Mesendoderm (in vitro differentiated cells): ENCODE measurements at regions not wholly inside any gene's neighbourhood (a gene's known extent, or its start where the extent isn't known, plus 50 kb on each side); places are given as distances from the start of the nearest gene placed in this dataset.

Source experiments
- DNase-seq: peaks from one replicate; pipeline ENCODE4 v3.0.0; 2013
- H2AK5ac ChIP-seq: 2 replicates; pipeline ENCODE4 v1.6.1; 2013; ENCODE audit warnings: low read length, inconsistent platforms
- H2BK120ac ChIP-seq: 2 replicates; pipeline ENCODE4 v1.6.1; 2013; ENCODE audit warnings: low read depth, mild to moderate bottlenecking, low read length, moderate library complexity, mixed read lengths
- H2BK15ac ChIP-seq: replicated peaks from 2 replicates; pipeline ENCODE4 v1.6.1; 2013; ENCODE audit warnings: low read depth, mild to moderate bottlenecking, moderate library complexity
- H2BK5ac ChIP-seq: 2 replicates; pipeline ENCODE4 v1.6.1; 2013; ENCODE audit warnings: low read length, inconsistent platforms
- H3K18ac ChIP-seq: 2 replicates; pipeline ENCODE4 v1.6.1; 2013; ENCODE audit warnings: mild to moderate bottlenecking, low read length, mixed read lengths
- H3K23ac ChIP-seq: one replicate; pipeline ENCODE4 v1.6.1; 2013; ENCODE audit warnings: low read length
- H3K27ac ChIP-seq: 2 replicates; pipeline ENCODE4 v1.5.1; 2013; ENCODE audit warnings: low read depth, mild to moderate bottlenecking, inconsistent platforms, low read length, moderate library complexity
- H3K27me3 ChIP-seq: 2 replicates; pipeline ENCODE4 v1.6.1; 2013; ENCODE audit warnings: low read length, control low read depth, mild to moderate bottlenecking, inconsistent platforms; ENCODE audit not compliant: insufficient read depth, poor library complexity
- H3K36me3 ChIP-seq: 2 replicates; pipeline ENCODE4 v1.6.1; 2013; ENCODE audit warnings: low read length, inconsistent platforms; ENCODE audit not compliant: control insufficient read depth, insufficient read depth
- H3K4ac ChIP-seq: one replicate; pipeline ENCODE4 v1.6.1; 2013; ENCODE audit warnings: low read depth, mild to moderate bottlenecking, low read length, moderate library complexity
- H3K4me1 ChIP-seq: 2 replicates; pipeline ENCODE4 v1.6.1; 2013; ENCODE audit warnings: low read depth, low read length, inconsistent platforms; ENCODE audit not compliant: control insufficient read depth
- H3K4me2 ChIP-seq: 2 replicates; pipeline ENCODE4 v1.6.1; 2013; ENCODE audit warnings: low read length
- H3K4me3 ChIP-seq: 2 replicates; pipeline ENCODE4 v1.5.1; 2013; ENCODE audit warnings: mild to moderate bottlenecking, low read length
- H3K56ac ChIP-seq: one replicate; pipeline ENCODE4 v1.6.1; 2013; ENCODE audit warnings: low read length
- H3K79me1 ChIP-seq: 2 replicates; pipeline ENCODE4 v1.6.1; 2013; ENCODE audit warnings: low read length, inconsistent platforms
- H3K79me2 ChIP-seq: 2 replicates; pipeline ENCODE4 v1.6.1; 2013; ENCODE audit warnings: mild to moderate bottlenecking, low read length; ENCODE audit not compliant: control insufficient read depth, insufficient read depth
- H3K9ac ChIP-seq: 2 replicates; pipeline ENCODE4 v1.6.1; 2013; ENCODE audit warnings: low read length, inconsistent platforms
- H4K5ac ChIP-seq: one replicate; pipeline ENCODE4 v1.6.1; 2013; ENCODE audit warnings: low read length
- H4K8ac ChIP-seq: one replicate; pipeline ENCODE4 v1.6.1; 2013; ENCODE audit warnings: low read depth, mild to moderate bottlenecking, control low read depth, low read length, moderate library complexity
- WGBS: extraction: QIAGEN DNeasy Blood & Tissue Kit; methylation state at CpG from one replicate; pipeline ENCODE4 v1.1.7; 2013; ENCODE audit warnings: low lambda C conversion rate, missing lambda C conversion rate; ENCODE audit not compliant: insufficient coverage; ENCODE audit errors: extremely low coverage; 5-methylcytosine and 5-hydroxymethylcytosine counted together

DNA sequence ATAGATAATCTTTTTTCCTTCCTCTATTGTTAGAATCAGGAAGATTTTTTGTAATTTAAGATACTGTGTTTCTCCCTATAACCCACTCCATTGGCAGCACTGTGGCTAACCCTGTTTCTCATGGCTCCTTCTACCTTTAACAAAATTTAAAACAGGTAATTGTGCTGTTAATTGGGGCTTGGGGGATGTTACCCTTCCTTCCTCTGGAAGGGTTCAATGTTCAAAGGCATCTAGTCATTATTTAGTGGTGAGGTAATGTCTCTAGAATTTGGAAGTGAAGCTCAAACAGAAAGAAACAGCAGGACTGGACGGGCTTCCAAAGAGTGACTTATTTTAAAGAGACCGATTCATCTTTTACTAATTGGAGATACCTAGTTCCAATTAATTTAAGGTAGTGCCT lies 166.4 kb downstream of the TRIML1 start:
- WGBS: no CpG with 5 or more reads among the region's 2 CpGs
- Histone ChIP-seq H3K4me3 (no peak overlapping the region), H4K8ac (no peak overlapping the region), H3K27me3 (no peaks in the 10 kb centered on the region), H3K79me2 (no peaks in the 10 kb centered on the region), H2BK120ac (no peak overlapping the region), H2BK15ac (no peak overlapping the region), H3K4ac (no peak overlapping the region), H3K4me2 (no peak overlapping the region), H3K23ac (no peak overlapping the region), H3K79me1 (no peaks in the 10 kb centered on the region), H3K56ac (no peak overlapping the region), H4K5ac (no peak overlapping the region), H2AK5ac (no peak overlapping the region), H3K36me3 (no peaks in the 10 kb centered on the region), H3K9ac (no peak overlapping the region), H2BK5ac (no peak overlapping the region), H3K18ac (no peak overlapping the region), H3K4me1 (no peaks in the 10 kb centered on the region), H3K27ac (no peak overlapping the region)
- DNase-seq: peak; percentile 41

DNA sequence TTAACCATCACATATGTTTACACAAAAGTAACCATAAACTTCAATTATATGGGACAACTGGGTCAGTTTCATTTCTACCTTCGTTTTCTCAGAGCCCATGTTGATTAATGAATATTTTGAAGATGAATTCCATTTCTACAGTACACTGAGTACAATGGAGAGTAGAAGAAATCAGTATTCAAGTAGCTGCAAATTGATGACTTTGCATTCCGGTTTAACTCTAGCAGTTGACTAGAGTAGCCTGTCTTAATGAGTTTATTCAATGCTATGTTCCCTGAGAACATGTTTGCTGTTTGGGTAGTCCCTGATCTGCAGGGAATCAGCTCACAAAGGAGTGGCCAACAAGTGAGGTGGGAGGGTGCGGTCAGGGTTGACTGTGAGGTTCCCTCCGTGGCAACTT lies 168.3 kb downstream of the TRIML1 start:
- Histone ChIP-seq H2BK15ac (no peak overlapping the region), H3K56ac (no peak overlapping the region), H3K4me2 (no peak overlapping the region), H3K23ac (no peak overlapping the region), H3K4ac (no peak overlapping the region), H4K5ac (no peak overlapping the region), H3K4me1 (no peaks in the 10 kb centered on the region), H3K79me2 (no peaks in the 10 kb centered on the region), H2AK5ac (no peak overlapping the region), H2BK5ac (no peak overlapping the region), H3K27ac (no peak overlapping the region), H3K27me3 (no peaks in the 10 kb centered on the region), H3K4me3 (no peak overlapping the region), H4K8ac (no peak overlapping the region), H3K18ac (no peak overlapping the region), H3K9ac (no peak overlapping the region), H2BK120ac (no peak overlapping the region), H3K79me1 (no peaks in the 10 kb centered on the region), H3K36me3 (no peaks in the 10 kb centered on the region)
- no peak for DNase-seq
- WGBS: no CpG with 5 or more reads among the region's 4 CpGs

DNA sequence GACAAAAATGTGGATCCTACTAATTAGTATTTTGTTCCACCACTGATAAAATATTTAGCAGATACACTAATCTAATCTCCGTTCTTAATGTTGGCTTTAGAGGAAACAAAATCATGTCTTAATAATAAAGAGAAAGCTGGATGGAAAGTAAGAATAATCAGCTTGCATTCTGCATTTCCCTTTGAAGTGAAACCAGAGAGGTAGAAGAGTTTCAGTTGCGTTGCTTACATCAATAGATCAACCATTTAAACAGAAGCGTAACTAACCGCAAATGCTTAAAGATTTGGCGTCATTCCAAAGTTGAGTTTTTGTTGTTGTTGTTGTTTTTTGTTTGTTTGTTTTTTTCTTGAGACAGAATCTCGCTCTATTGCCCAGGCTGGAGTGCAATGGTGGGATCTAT lies 168.9 kb downstream of the TRIML1 start:
- no peak overlapping the region for H3K9ac ChIP-seq
- DNase-seq: no peak
- no peak overlapping the region for H4K5ac ChIP-seq
- H3K4me1 ChIP-seq: no peaks in the 10 kb centered on the region
- H4K8ac ChIP-seq: no peak overlapping the region
- no peak overlapping the region for H2BK15ac ChIP-seq
- no peak overlapping the region for H3K56ac ChIP-seq
- no peak overlapping the region for H3K4ac ChIP-seq
- no peak overlapping the region for H2BK120ac ChIP-seq
- no peak overlapping the region for H2BK5ac ChIP-seq
- H3K27ac ChIP-seq: no peak overlapping the region
- H3K79me1 ChIP-seq: no peaks in the 10 kb centered on the region
- no peaks in the 10 kb centered on the region for H3K36me3 ChIP-seq
- no peak overlapping the region for H3K4me2 ChIP-seq
- no peak overlapping the region for H2AK5ac ChIP-seq
- no peaks in the 10 kb centered on the region for H3K79me2 ChIP-seq
- H3K18ac ChIP-seq: no peak overlapping the region
- no CpG with 5 or more reads among the region's 6 CpGs for WGBS
- no peaks in the 10 kb centered on the region for H3K27me3 ChIP-seq
- H3K23ac ChIP-seq: no peak overlapping the region
- H3K4me3 ChIP-seq: no peak overlapping the region

DNA sequence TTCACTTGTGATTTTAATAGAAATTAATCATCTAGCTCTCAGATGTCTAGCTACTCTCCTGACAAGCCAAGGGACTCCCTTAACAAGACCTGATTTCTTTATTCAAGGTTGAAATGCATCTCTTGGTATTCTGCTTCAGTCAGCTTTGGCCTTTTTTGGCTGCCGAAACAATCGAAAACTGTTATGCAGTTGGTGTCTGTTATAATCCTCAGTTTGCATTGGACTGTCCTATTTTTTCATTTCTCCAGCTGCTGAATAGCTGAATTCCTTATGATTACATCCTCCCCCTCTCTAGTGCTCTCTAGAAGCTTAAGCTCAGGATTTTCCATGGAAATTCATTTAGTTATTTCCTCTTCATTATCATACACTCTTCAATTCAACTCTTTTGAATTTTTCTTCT lies 177.2 kb downstream of the TRIML1 start:
- H4K5ac ChIP-seq: no peak overlapping the region
- no peaks in the 10 kb centered on the region for H3K36me3 ChIP-seq
- no peak overlapping the region for H3K4me2 ChIP-seq
- H3K56ac ChIP-seq: no peak overlapping the region
- no peak overlapping the region for H2AK5ac ChIP-seq
- no peak overlapping the region for H3K27ac ChIP-seq
- H2BK5ac ChIP-seq: no peak overlapping the region
- H3K4me1 ChIP-seq: no peaks in the 10 kb centered on the region
- H3K4ac ChIP-seq: no peak overlapping the region
- H4K8ac ChIP-seq: no peak overlapping the region
- no peak overlapping the region for H3K23ac ChIP-seq
- no peak overlapping the region for H2BK120ac ChIP-seq
- no peak overlapping the region for H3K18ac ChIP-seq
- no peak overlapping the region for H3K4me3 ChIP-seq
- H3K79me2 ChIP-seq: no peaks in the 10 kb centered on the region
- no peak overlapping the region for H2BK15ac ChIP-seq
- no peaks in the 10 kb centered on the region for H3K27me3 ChIP-seq
- H3K9ac ChIP-seq: no peak overlapping the region
- WGBS: no CpG with 5 or more reads among the region's 2 CpGs
- no peak for DNase-seq
- no peaks in the 10 kb centered on the region for H3K79me1 ChIP-seq

DNA sequence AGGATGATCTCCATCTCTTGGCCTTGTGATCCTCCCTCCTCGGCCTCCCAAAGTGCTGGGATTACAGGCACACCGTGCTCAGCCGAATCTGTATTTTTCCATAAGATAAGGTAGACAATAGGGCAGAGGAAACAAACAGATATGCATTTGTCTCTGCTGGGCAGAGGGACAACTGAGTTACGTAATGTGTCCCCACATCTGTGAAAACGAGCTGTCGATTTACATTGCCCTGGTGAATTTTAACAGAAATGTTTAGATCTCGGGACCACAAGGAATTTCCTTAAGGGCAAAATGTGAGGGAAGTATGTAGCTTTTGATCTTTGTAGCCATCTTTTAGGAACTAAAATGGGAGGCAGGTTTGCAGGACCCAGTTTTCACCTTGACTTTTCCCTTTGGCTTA lies 189.7 kb downstream of the TRIML1 start:
- H3K18ac ChIP-seq: peak overlapping the region; percentile 25
- no peak overlapping the region for H3K23ac ChIP-seq
- no peak overlapping the region for H3K4me2 ChIP-seq
- H3K4me1 ChIP-seq: no peaks in the 10 kb centered on the region
- no peak overlapping the region for H4K8ac ChIP-seq
- peak; percentile 30 for DNase-seq
- no peak overlapping the region for H3K4me3 ChIP-seq
- H3K56ac ChIP-seq: no peak overlapping the region
- no peak overlapping the region for H2BK120ac ChIP-seq
- H3K27ac ChIP-seq: no peak overlapping the region
- H2AK5ac ChIP-seq: no peak overlapping the region
- no peaks in the 10 kb centered on the region for H3K79me1 ChIP-seq
- H3K4ac ChIP-seq: no peak overlapping the region
- no peak overlapping the region for H3K9ac ChIP-seq
- no peaks in the 10 kb centered on the region for H3K79me2 ChIP-seq
- no peak overlapping the region for H2BK5ac ChIP-seq
- no peaks in the 10 kb centered on the region for H3K27me3 ChIP-seq
- no peaks in the 10 kb centered on the region for H3K36me3 ChIP-seq
- H4K5ac ChIP-seq: no peak overlapping the region
- no CpG with 5 or more reads among the region's 7 CpGs for WGBS
- H2BK15ac ChIP-seq: no peak overlapping the region

DNA sequence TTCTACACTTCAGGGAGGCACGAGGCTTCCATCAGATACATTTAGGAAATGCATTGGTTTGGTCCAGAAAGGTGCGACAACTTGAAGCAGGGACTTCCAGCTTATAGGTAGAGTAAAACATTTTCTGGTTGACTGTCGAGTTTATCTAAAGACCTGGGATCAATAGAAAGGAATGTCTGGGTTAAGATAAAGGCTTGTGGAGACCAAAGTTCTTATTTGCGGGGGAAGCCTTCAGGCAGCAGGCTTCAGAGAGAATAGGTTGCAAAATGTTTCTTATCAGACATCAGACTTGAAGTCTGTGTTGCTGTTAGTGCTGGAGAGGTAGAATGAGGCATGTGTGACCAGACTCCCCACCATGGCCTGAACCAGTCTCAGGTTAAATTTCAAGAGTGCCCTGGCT lies 190.3 kb downstream of the TRIML1 start:
- Histone ChIP-seq H4K5ac (no peak overlapping the region), H3K27ac (no peak overlapping the region), H3K9ac (no peak overlapping the region), H2AK5ac (no peak overlapping the region), H3K4me3 (no peak overlapping the region), H3K27me3 (no peaks in the 10 kb centered on the region), H2BK15ac (no peak overlapping the region), H3K4ac (no peak overlapping the region), H3K4me2 (no peak overlapping the region), H3K4me1 (no peaks in the 10 kb centered on the region), H3K56ac (no peak overlapping the region), H3K79me2 (no peaks in the 10 kb centered on the region), H3K79me1 (no peaks in the 10 kb centered on the region), H2BK120ac (no peak overlapping the region), H3K18ac (peak overlapping the region; percentile 25), H2BK5ac (no peak overlapping the region), H4K8ac (no peak overlapping the region), H3K36me3 (no peaks in the 10 kb centered on the region), H3K23ac (no peak overlapping the region)
- no CpG with 5 or more reads among the region's 4 CpGs for WGBS
- DNase-seq: peak; percentile 76
